ENCODE measurements at regions not wholly inside any gene's neighbourhood (a gene's known extent, or its start where the extent isn't known, plus 50 kb on each side); places are given as distances from the start of the nearest gene placed in this dataset.

DNA sequence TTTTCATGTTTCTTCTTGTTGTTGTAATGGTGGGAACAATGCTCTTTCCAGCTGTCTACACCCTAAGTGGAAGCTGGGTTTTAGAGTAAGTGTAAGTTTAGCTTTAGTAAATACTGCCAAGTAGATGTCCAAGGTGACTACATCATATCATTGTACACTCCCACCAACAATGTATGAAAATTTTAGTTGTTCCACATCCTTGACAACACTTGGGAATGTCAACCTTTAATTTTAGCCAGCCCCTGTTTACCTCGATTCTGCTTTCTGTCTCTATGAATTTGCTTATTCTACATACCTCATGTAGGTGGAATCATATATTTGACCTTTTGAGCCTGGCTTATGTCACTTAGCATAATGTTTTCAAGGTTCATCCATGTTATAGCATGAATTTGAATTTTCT lies 93.0 kb downstream of the MTPAP start:
- Histone ChIP-seq H3K27ac (no peak overlapping the region), H3K4me3 (no peak overlapping the region), H3K4me1 (no peaks in the 10 kb centered on the region), H3K27me3 (no peaks in the 10 kb centered on the region), H3K9ac (ENCODE audit: low read depth in 2 of 2, low read length in 2 of 2) (no peak overlapping the region), H3K9me3 (no peaks in the 10 kb centered on the region), H3K36me3 (no peaks in the 10 kb centered on the region)
- DNase-seq, result no peak
- intact Hi-C loops (cut with DNase I), result no loop called here
- TF ChIP-seq, protein P1, sequence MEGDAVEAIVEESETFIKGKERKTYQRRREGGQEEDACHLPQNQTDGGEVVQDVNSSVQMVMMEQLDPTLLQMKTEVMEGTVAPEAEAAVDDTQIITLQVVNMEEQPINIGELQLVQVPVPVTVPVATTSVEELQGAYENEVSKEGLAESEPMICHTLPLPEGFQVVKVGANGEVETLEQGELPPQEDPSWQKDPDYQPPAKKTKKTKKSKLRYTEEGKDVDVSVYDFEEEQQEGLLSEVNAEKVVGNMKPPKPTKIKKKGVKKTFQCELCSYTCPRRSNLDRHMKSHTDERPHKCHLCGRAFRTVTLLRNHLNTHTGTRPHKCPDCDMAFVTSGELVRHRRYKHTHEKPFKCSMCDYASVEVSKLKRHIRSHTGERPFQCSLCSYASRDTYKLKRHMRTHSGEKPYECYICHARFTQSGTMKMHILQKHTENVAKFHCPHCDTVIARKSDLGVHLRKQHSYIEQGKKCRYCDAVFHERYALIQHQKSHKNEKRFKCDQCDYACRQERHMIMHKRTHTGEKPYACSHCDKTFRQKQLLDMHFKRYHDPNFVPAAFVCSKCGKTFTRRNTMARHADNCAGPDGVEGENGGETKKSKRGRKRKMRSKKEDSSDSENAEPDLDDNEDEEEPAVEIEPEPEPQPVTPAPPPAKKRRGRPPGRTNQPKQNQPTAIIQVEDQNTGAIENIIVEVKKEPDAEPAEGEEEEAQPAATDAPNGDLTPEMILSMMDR (IDR thresholded peaks at IDR 0.05), result no peak

DNA sequence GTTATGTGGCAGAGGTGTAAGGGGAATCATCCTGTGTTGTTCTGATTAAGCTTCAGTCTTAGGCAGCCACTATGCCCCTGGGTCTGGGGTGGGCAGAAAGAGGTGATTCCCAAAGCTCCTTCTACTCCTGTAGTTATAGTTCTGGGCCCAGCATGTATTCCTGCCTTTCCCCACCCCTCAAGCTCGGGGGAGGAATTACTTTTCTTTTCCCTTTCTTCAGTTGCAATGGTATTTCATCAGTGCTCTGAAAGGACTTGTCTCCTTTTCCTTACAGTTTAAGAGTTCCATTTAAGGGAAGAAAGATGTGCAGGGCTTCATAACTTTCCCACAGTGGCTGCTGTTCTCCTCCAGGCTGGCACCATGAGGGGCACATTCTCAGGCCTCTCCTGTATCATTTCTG lies 94.2 kb downstream of the MTPAP start:
- Histone ChIP-seq H3K4me3 (no peak overlapping the region), H3K27ac (no peak overlapping the region), H3K9me3 (no peaks in the 10 kb centered on the region), H3K9ac (ENCODE audit: low read depth in 2 of 2, low read length in 2 of 2) (no peak overlapping the region), H3K27me3 (no peaks in the 10 kb centered on the region), H3K36me3 (no peaks in the 10 kb centered on the region), H3K4me1 (no peaks in the 10 kb centered on the region)
- TF ChIP-seq, protein P1 (IDR thresholded peaks at IDR 0.05), result no peak
- no peak for DNase-seq
- intact Hi-C loops (cut with DNase I), result no loop called here

DNA sequence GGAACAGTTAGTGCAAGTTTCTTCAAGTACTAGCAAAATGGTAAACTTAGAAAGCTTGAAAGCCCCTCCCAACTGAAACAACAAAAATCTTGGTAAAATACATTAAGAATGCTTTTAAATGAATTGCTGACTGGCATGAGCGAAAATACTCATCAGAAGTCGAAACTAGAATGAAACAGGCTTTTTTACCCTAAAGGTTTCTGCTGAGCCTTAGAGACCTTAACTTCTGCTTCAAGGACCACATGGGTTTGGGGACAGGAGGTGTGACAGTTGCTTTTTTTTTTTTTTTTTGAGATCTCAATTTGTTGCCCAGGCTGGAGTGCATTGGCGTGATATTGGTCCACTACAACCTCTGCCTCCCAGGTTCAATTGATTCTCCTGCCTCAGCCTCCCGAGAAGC lies 100.3 kb downstream of the MTPAP start:
- intact Hi-C loops (cut with DNase I), result no loop called here
- H3K27me3 ChIP-seq, result no peaks in the 10 kb centered on the region
- no peaks in the 10 kb centered on the region for H3K9me3 ChIP-seq
- H3K4me3 ChIP-seq, result no peak overlapping the region
- TF ChIP-seq, protein P1 (IDR thresholded peaks at IDR 0.05), result no peak
- DNase-seq, result no peak
- no peaks in the 10 kb centered on the region for H3K36me3 ChIP-seq
- no peak overlapping the region for H3K9ac ChIP-seq (ENCODE audit: low read depth in 2 of 2, low read length in 2 of 2)
- no peak overlapping the region for H3K27ac ChIP-seq
- no peaks in the 10 kb centered on the region for H3K4me1 ChIP-seq

DNA sequence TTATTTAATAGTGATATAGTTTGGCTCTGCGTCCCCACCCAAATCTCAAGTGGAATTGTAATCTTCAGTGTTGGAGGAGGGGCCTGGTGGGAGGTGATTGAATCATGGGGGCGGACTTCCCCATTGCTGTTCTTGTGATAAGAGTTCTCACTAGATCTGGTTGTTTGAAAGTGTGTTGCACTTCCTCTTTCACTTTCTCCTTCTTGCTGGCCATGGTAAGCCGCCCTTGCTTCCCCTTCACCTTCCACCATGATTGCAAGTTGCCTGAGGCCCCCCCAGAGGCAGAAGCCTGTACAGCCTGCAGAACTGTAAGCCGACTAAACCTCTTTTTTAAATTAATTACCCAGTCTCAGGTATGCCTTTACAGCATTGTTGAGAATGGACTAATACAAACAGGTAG lies 101.4 kb downstream of the MTPAP start:
- H3K9ac ChIP-seq (ENCODE audit: low read depth in 2 of 2, low read length in 2 of 2), result no peak overlapping the region
- TF ChIP-seq, protein P1 (IDR thresholded peaks at IDR 0.05), result no peak
- H3K4me1 ChIP-seq, result no peaks in the 10 kb centered on the region
- intact Hi-C loops (cut with DNase I), result no loop called here
- no peak overlapping the region for H3K27ac ChIP-seq
- no peaks in the 10 kb centered on the region for H3K27me3 ChIP-seq
- H3K9me3 ChIP-seq, result no peaks in the 10 kb centered on the region
- no peak overlapping the region for H3K4me3 ChIP-seq
- DNase-seq, result no peak
- H3K36me3 ChIP-seq, result no peaks in the 10 kb centered on the region

DNA sequence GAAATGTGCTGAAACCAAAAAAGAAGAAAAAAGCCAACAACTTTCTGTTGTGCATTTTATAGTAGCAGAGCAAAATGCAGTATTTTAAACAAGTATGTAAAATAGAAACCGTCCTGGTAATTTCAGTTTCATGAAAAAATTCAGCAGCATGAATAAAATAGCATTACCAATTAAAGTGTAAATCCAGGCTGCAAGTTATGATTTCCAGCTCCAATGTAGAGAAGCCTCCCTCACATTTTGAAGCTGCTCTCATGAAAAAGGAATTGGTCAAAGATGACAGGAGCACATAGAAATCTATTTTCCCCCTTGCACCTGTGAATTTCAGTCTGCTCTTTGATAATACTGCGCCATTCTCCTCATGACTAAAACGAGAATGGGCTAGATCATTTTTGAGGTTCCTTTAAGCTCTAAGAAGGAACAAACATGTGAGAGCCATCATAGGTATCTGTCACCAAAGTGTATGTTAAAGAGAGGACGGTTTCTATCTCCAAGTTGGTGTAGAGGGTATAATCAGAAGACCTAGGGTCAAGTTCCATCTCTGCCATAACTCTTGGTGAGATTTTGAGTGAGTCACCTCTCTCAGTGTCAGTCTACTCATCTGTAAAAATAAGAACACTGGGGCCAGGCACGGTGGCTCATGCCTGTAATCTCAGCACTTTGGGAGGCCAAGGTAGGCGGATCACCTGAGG lies 107.5 kb downstream of the MTPAP start:
- TF ChIP-seq, protein P1 (IDR thresholded peaks at IDR 0.05), result no peak
- intact Hi-C loops (cut with DNase I), result loop anchor here (2.0 kb wide), 1 partner anchor 243 kb away; no protein-coding TSS in a partner anchor
- Histone ChIP-seq H3K9me3 (no peaks in the 10 kb centered on the region), H3K27me3 (no peaks in the 10 kb centered on the region), H3K4me3 (no peak overlapping the region), H3K9ac (ENCODE audit: low read depth in 2 of 2, low read length in 2 of 2) (no peak overlapping the region), H3K27ac (no peak overlapping the region), H3K36me3 (no peaks in the 10 kb centered on the region), H3K4me1 (no peaks in the 10 kb centered on the region)
- DNase-seq, result no peak
